ENCODE measurements at regions not wholly inside any gene's neighbourhood (a gene's known extent, or its start where the extent isn't known, plus 50 kb on each side); places are given as distances from the start of the nearest gene placed in this dataset.

GRCh38 chr16:47753659-47754058 is 292.5 kb downstream of the PHKB start:
- H3K9me3 ChIP-seq = no peaks in the 10 kb centered on the region
- ATAC-seq (no peak), DNase-seq (no peak)
- H3K27ac ChIP-seq = no peak overlapping the region
- no peaks in the 10 kb centered on the region for H3K27me3 ChIP-seq (ENCODE audit: low read depth)
- no peaks in the 10 kb centered on the region for H3K4me1 ChIP-seq
- no peaks in the 10 kb centered on the region for H3K36me3 ChIP-seq
- intact Hi-C loops (cut with DNase I) = no loop called here
- TF ChIP-seq CTCF (IDR thresholded peaks at IDR 0.05) = no peak
- no peak overlapping the region for H3K4me3 ChIP-seq
